ENCODE measurements at regions not wholly inside any gene's neighbourhood (a gene's known extent, or its start where the extent isn't known, plus 50 kb on each side); places are given as distances from the start of the nearest gene placed in this dataset.
"Not testable (repeated sequence)": the region's sequence is repeated elsewhere in the genome, so short reads cannot be mapped to it uniquely, and the experiment has no call there.

DNA sequence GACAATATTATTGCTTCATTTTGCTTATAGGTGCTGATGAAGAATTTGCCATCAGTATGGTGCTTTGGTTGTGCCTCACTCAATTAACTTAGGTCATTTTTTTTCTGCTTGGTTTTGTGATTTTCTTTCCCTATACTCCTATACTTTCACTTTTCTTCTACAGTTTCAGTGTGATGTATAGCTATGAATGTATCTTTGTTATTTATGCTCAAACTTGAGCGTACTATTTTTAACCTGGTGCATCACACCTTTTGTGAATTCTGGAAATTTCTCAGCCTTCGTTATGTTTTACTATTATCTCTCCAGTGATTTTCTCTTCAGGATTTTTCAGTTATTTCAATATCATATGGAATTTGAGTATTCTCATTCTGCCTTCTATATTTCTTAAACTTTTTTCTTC is 2035.3 kb upstream of the LRRTM1 start:
- Histone ChIP-seq H3K36me3 (ENCODE audit: insufficient read depth, low read length) (no peaks in the 10 kb centered on the region), H3K9me3 (ENCODE audit: control insufficient read depth in 1 of 2, insufficient read depth in 1 of 2, low read length in 2 of 2) (peaks cover 2 to 3% of the 10 kb centered on the region in 2 experiments), H3K4me3 (ENCODE audit: low read length) (no peak overlapping the region), H3K27ac (ENCODE audit: low read depth in 1 of 2, low read length in 2 of 2) (no peak overlapping the region), H3K4me1 (ENCODE audit: insufficient read depth, low read length) (no peaks in the 10 kb centered on the region), H3K27me3 (ENCODE audit: control insufficient read depth in 1 of 2, insufficient read depth in 2 of 2, low read length in 2 of 2) (no peaks in the 10 kb centered on the region)
- intact Hi-C loops (cut with DNase I, micrococcal nuclease) = no loop called here
- TF ChIP-seq, protein P1, sequence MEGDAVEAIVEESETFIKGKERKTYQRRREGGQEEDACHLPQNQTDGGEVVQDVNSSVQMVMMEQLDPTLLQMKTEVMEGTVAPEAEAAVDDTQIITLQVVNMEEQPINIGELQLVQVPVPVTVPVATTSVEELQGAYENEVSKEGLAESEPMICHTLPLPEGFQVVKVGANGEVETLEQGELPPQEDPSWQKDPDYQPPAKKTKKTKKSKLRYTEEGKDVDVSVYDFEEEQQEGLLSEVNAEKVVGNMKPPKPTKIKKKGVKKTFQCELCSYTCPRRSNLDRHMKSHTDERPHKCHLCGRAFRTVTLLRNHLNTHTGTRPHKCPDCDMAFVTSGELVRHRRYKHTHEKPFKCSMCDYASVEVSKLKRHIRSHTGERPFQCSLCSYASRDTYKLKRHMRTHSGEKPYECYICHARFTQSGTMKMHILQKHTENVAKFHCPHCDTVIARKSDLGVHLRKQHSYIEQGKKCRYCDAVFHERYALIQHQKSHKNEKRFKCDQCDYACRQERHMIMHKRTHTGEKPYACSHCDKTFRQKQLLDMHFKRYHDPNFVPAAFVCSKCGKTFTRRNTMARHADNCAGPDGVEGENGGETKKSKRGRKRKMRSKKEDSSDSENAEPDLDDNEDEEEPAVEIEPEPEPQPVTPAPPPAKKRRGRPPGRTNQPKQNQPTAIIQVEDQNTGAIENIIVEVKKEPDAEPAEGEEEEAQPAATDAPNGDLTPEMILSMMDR (IDR thresholded peaks at IDR 0.05) = no peak
- Mint-ChIP-seq H3K9me3 (no peaks in the 10 kb centered on the region), H3K36me3 (ENCODE audit: low read depth) (no peaks in the 10 kb centered on the region), H3K27me3 (no peaks in the 10 kb centered on the region), H3K27ac (no peak overlapping the region), H3K4me3 (no peak overlapping the region), H3K4me1 (ENCODE audit: low read depth) (no peaks in the 10 kb centered on the region)
- ChIA-PET CTCF (no interaction called here), POLR2A (no interaction called here)
- ATAC-seq (ENCODE audit: poor library complexity) = no peak
- DNase-seq = no peak

DNA sequence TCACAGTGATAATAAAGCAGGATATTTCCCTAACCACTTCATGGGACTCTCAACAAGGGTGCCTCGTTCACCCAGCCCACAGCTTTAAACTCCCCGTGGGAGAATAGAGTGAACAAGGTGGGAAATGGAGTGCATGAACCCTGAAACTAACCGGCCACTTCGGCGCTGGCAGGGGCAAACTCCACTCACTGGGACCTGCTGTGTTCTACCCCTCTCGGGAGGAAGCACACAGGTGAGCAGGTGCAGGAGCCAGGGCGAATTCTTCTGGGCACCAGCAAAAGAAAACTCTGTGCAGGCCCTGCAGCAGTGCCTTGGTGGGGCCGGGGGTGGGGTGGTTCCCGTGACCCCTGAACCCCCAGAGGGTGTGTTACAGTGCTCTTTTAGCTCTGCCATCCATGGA is 2029.1 kb upstream of the LRRTM1 start:
- peaks cover 0 to 7% of the 10 kb centered on the region in 2 experiments for H3K9me3 ChIP-seq (ENCODE audit: control insufficient read depth in 1 of 2, insufficient read depth in 1 of 2, low read length in 2 of 2)
- no peak overlapping the region for H3K4me3 ChIP-seq (ENCODE audit: low read length)
- DNase-seq = no peak
- Mint-ChIP-seq H3K9me3 (peaks cover 2% of the 10 kb centered on the region), H3K27me3 (no peaks in the 10 kb centered on the region), H3K4me1 (ENCODE audit: low read depth) (no peaks in the 10 kb centered on the region), H3K4me3 (no peak overlapping the region), H3K36me3 (ENCODE audit: low read depth) (no peaks in the 10 kb centered on the region), H3K27ac (no peak overlapping the region)
- POLR2A ChIA-PET = no interaction called here
- H3K4me1 ChIP-seq (ENCODE audit: insufficient read depth, low read length) = no peaks in the 10 kb centered on the region
- CTCF ChIA-PET = no interaction called here
- no peaks in the 10 kb centered on the region for H3K36me3 ChIP-seq (ENCODE audit: insufficient read depth, low read length)
- no peaks in the 10 kb centered on the region for H3K27me3 ChIP-seq (ENCODE audit: control insufficient read depth in 1 of 2, insufficient read depth in 2 of 2, low read length in 2 of 2)
- H3K27ac ChIP-seq (ENCODE audit: low read depth in 1 of 2, low read length in 2 of 2) = no peak overlapping the region
- TF ChIP-seq, protein P1 (IDR thresholded peaks at IDR 0.05) = no peak
- intact Hi-C loops (cut with DNase I, micrococcal nuclease) = no loop called here
- no peak for ATAC-seq (ENCODE audit: poor library complexity)

DNA sequence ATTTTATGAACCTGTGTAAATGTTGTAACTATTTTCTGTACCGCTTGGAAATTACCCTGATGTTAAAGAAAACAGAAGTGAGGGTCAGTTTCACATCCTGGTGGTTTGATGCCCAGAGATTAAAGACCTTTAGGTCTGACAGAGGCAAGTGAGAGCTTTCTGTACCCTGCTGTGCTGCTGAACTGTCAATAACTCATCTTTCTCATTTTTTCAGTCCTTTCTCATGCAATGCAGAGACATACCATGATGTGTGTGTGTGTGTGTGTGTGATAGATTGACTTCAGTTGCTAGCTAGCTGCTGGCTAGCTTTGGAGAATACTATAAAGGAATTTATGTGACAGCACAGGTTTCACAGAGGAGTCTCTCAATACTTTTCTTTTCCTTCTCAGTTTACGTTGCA is 2025.6 kb upstream of the LRRTM1 start:
- Histone ChIP-seq H3K36me3 (ENCODE audit: insufficient read depth, low read length) (no peaks in the 10 kb centered on the region), H3K27ac (ENCODE audit: low read depth in 1 of 2, low read length in 2 of 2) (no peak overlapping the region), H3K9me3 (ENCODE audit: control insufficient read depth in 1 of 2, insufficient read depth in 1 of 2, low read length in 2 of 2) (peaks cover 6 to 19% of the 10 kb centered on the region in 2 experiments), H3K4me3 (ENCODE audit: low read length) (no peak overlapping the region), H3K27me3 (ENCODE audit: control insufficient read depth in 1 of 2, insufficient read depth in 2 of 2, low read length in 2 of 2) (no peaks in the 10 kb centered on the region), H3K4me1 (ENCODE audit: insufficient read depth, low read length) (no peaks in the 10 kb centered on the region)
- no peak overlapping the region for H3K4me3 Mint-ChIP-seq
- DNase-seq = no peak
- no peaks in the 10 kb centered on the region for H3K27me3 Mint-ChIP-seq
- H3K36me3 Mint-ChIP-seq (ENCODE audit: low read depth) = no peaks in the 10 kb centered on the region
- no peak overlapping the region for H3K27ac Mint-ChIP-seq
- ChIA-PET CTCF (no interaction called here), POLR2A (no interaction called here)
- TF ChIP-seq, protein P1 (IDR thresholded peaks at IDR 0.05) = no peak
- no peaks in the 10 kb centered on the region for H3K4me1 Mint-ChIP-seq (ENCODE audit: low read depth)
- intact Hi-C loops (cut with DNase I, micrococcal nuclease) = no loop called here
- peaks cover 14% of the 10 kb centered on the region for H3K9me3 Mint-ChIP-seq
- no peak for ATAC-seq (ENCODE audit: poor library complexity)

DNA sequence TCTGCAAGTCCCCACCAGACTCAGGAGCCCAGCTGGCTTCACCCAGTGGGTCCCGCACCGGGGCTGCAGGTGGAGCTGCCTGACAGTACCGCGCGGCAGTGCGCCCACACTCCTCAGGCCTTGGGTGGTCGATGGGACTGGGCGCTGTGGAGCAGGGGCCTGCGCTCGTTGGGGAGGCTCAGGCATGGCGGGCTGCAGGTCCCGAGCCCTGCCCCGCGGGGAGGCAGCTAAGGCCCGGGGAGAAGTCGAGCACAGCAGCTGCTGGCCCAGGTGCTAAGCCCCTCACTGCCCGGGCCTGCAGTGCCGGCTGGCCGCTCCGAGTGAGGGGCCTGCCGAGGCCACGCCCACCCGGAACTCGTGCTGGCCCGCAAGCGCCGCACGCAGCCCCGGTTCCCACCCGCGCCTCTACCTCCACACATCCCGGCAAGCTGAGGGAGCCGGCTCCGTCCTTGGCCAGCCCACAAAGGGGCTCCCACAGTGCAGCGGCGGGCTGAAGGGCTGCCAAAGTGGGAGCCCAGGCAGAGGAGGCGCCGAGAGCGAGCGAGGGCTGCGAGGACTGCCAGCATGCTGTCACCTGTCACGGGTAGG is 2021.7 kb upstream of the LRRTM1 start:
- H3K36me3 Mint-ChIP-seq (ENCODE audit: low read depth); H3K4me3 Mint-ChIP-seq; H3K27me3 ChIP-seq (ENCODE audit: control insufficient read depth in 1 of 2, insufficient read depth in 2 of 2, low read length in 2 of 2); H3K27me3 Mint-ChIP-seq; intact Hi-C loops (cut with DNase I, micrococcal nuclease); POLR2A ChIA-PET; CTCF ChIA-PET; H3K27ac Mint-ChIP-seq; H3K27ac ChIP-seq (ENCODE audit: low read depth in 1 of 2, low read length in 2 of 2); H3K4me1 Mint-ChIP-seq (ENCODE audit: low read depth); H3K36me3 ChIP-seq (ENCODE audit: insufficient read depth, low read length); H3K4me1 ChIP-seq (ENCODE audit: insufficient read depth, low read length); ATAC-seq (ENCODE audit: poor library complexity); H3K4me3 ChIP-seq (ENCODE audit: low read length): not testable (repeated sequence)
- peaks cover 11 to 14% of the 10 kb centered on the region in 2 experiments for H3K9me3 ChIP-seq (ENCODE audit: control insufficient read depth in 1 of 2, insufficient read depth in 1 of 2, low read length in 2 of 2)
- H3K9me3 Mint-ChIP-seq = peaks cover 19% of the 10 kb centered on the region
- DNase-seq = peak in 1 of 14 experiments; percentile 5
